H54 (cell line): ENCODE measurements at regions not wholly inside any gene's neighbourhood (a gene's known extent, or its start where the extent isn't known, plus 50 kb on each side); places are given as distances from the start of the nearest gene placed in this dataset.

Experiments used
- DNase-seq: peaks from one replicate; pipeline ENCODE4 v3.0.0; 2011; ENCODE audit warnings: low spot score, mixed read lengths; ENCODE audit not compliant: insufficient read length
- FAIRE-seq: peaks from 3 replicates; lab custom pipeline; 2011; peaks lifted over from hg19 to GRCh38; lab: Jason Lieb, UNC
- POLR2A ChIP-seq: IDR thresholded peaks from 2 replicates; pipeline ENCODE4 v1.6.1; 2011; ENCODE audit warnings: low read depth, mild to moderate bottlenecking, low read length

GRCh38 chr11:27754035-27755017 is 54.1 kb upstream of the BDNF start:
- FAIRE-seq (peak; percentile 92), DNase-seq (peak; percentile 64)
- TF ChIP-seq POLR2A = no peak
